GM10248 (cell line): ENCODE measurements at regions not wholly inside any gene's neighbourhood (a gene's known extent, or its start where the extent isn't known, plus 50 kb on each side); places are given as distances from the start of the nearest gene placed in this dataset.

ENCODE experiments used
- CTCF ChIA-PET: fragments of 300-600 bp; sonication (Branson Sonifier 250); formaldehyde crosslinking; extraction: SDS; loops from one replicate; lab custom pipeline; 2021; ENCODE audit warnings: antibody characterized with exemption; lab: Yijun Ruan, JAX
- POLR2A ChIA-PET: fragments of 350-650 bp; sonication (Branson Sonifier 250); formaldehyde crosslinking; extraction: SDS; loops from one replicate; lab custom pipeline; 2020; ENCODE audit warnings: antibody characterized with exemption; lab: Yijun Ruan, JAX
- DNase-seq: peaks from one replicate; pipeline ENCODE4 v3.0.0; 2012; ENCODE audit errors: extremely low spot score
- CTCF ChIP-seq: IDR thresholded peaks from 2 replicates; pipeline ENCODE4 v1.5.1; 2012; ENCODE audit warnings: mild to moderate bottlenecking, low read depth; ENCODE audit errors: extremely low read depth, missing control alignments, control extremely low read depth

GRCh38 chr6:104212977-104213668 is 646.6 kb downstream of the HACE1 start:
- CTCF ChIA-PET: interaction anchor here (2.6 kb wide), 1 partner anchor 9 kb away, joined by 5 read pairs; no protein-coding TSS in a partner anchor
- no peak for DNase-seq
- POLR2A ChIA-PET: no interaction called here
- TF ChIP-seq CTCF: no peak

- TF ChIP-seq CTCF: no peak
- CTCF ChIA-PET: no interaction called here
- POLR2A ChIA-PET: no interaction called here
- DNase-seq: no peak
Measured at GRCh38 chr6:104207635-104208034, 652.1 kb downstream of the HACE1 start.

GRCh38 chr6:104201557-104201956 is 658.2 kb downstream of the HACE1 start:
- ChIA-PET POLR2A (no interaction called here), CTCF (interaction anchor here (0.8 kb wide), 1 partner anchor 10 kb away, joined by 3 read pairs; no protein-coding TSS in a partner anchor)
- no peak for TF ChIP-seq CTCF
- DNase-seq: no peak

- CTCF ChIA-PET: interaction anchor here (0.9 to 1.3 kb wide), 2 partner anchors 12 to 18 kb away, joined by 3 to 8 read pairs; no protein-coding TSS in a partner anchor
- POLR2A ChIA-PET: interaction anchor here (0.6 kb wide), 1 partner anchor 23 kb away, joined by 3 read pairs; no protein-coding TSS in a partner anchor
- no peak for DNase-seq
- no peak for TF ChIP-seq CTCF
Measured at GRCh38 chr6:104187616-104188015, 672.1 kb downstream of the HACE1 start.

GRCh38 chr6:104186831-104187230 is 672.9 kb downstream of the HACE1 start:
- no peak for TF ChIP-seq CTCF
- no peak for DNase-seq
- ChIA-PET POLR2A (interaction anchor here (0.6 kb wide), 1 partner anchor 22 kb away, joined by 3 read pairs; no protein-coding TSS in a partner anchor), CTCF (interaction anchor here (1.3 kb wide), 1 partner anchor 18 kb away, joined by 8 read pairs; no protein-coding TSS in a partner anchor)

GRCh38 chr6:104183816-104184435 is 675.8 kb downstream of the HACE1 start:
- CTCF ChIA-PET: no interaction called here
- no peak for TF ChIP-seq CTCF
- DNase-seq: no peak
- POLR2A ChIA-PET: no interaction called here
